HUDEP-2 (cell line): ENCODE measurements at regions not wholly inside any gene's neighbourhood (a gene's known extent, or its start where the extent isn't known, plus 50 kb on each side); places are given as distances from the start of the nearest gene placed in this dataset.

ENCODE experiments used
- DNase-seq, 76 experiments: peaks; one replicate each; lab custom pipeline; 2025; ENCODE audit not compliant: unreplicated experiment in 76 of 76; lab: John Stamatoyannopoulos, UW

DNA sequence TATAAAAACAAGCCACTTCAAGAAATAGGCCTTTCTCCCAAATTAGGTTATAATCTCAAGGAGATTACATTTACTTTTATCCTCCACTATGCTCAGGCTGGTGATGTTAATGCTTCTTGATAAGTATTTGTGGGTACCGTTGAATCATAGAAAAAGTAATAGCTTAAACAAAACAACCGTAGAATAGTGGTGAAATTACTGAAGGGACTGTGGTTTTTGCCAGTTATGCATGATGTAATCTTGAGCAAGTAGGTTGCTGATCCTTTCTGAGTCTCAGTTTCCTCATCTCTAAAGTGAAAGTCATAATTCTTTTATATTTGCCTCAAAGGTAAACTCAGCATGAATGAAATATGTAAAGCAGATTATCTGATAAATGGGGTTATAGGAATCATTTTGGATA is 187.3 kb upstream of the JAG1 start:
- no peak for DNase-seq

- no peak for DNase-seq
Observed at GRCh38 chr20:10861619-10862018, 187.8 kb upstream of the JAG1 start.

GRCh38 chr20:10863337-10864060 is 189.7 kb upstream of the JAG1 start:
- no peak for DNase-seq

DNA sequence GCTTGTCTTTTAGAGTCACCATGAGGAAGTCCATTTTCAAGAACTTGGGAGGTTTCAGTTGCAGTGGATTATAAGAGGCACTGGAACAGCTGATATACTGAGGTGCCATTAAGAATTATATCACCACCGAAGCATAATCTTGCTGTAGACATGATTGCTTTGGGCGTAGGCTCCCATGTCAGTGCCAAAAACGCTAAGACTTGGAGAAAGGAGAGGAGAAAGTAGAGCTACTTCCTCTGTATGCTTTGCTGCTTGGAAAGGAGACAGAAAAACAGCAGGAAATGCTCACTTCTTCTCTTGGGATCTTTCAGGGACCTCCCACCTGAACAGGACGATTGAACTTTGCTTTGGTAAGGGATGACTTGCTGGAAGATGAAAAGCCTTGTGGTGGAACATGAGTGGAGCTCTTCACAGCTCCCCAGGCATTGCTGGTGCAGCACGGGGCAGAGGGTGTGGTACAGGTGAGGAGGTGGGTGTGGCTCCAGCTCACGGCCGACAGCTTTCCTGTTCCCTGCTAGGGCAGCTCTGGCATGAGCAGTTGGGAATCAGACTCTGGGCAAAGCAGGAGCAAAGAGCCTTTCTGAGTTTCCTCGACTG is 190.4 kb upstream of the JAG1 start:
- no peak for DNase-seq

DNA sequence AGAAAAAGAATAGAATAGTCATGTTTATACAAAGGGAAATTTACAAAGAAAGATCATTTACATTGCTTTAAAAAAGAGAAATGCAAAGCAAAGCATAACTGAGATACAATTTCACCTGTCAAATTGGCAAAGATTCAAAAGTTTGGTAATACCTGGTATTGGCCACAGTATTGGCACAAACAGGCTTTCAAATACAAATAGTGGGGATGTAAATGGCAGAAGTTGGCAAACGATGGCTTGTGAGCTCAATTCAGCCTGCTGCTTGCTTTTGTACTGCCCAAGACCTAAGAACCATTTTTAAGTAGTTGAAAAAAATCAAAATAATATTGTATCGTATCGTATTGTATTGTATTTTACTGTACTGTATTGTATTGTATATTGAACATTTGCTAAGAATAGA is 194.5 kb upstream of the JAG1 start:
- DNase-seq, result no peak

GRCh38 chr20:10873026-10873425 is 199.2 kb upstream of the JAG1 start:
- DNase-seq, result no peak

- DNase-seq, result no peak
Observed at GRCh38 chr20:10875653-10876052, 201.9 kb upstream of the JAG1 start.

DNA sequence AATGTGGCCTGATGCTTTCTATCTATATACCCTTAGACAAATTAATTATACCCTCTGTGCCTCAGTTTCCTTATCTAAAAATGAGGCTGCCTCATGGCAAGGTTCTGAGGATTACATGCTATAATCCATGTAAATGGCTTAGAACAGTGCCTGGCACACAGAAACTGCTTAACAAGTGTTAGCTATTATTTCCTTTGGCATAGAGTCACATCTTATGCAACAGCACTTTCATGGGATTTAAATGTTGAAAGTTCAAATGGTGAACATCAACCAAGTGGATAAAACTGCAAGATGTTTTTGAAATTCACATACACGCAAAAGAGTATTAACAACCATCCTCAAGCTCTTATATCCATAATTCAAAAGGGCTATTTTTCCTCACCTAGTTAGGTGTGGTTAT is 202.8 kb upstream of the JAG1 start:
- no peak for DNase-seq

GRCh38 chr20:10877342-10877741 is 203.5 kb upstream of the JAG1 start:
- DNase-seq, result no peak

DNA sequence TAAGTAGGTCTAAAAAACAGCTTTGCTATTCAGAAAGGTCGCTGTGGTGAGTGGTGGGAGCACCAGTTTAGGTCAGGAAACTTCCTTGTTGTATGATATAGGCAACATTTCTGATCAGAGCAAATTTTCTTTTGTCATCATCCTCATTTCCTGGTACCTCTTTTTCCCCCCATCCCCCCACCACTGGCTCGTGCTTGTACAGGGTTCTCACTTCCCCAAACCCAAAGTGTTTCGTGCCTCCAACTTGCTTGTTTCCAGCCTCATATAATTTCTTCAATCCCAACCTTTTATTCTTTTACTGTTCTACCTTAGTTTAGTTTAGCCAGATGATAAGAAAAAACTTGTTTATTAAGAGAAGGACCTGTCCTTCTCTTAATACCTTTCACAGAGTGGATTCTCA is 209.4 kb upstream of the JAG1 start:
- no peak for DNase-seq

- DNase-seq, result no peak
Observed at GRCh38 chr20:10893321-10893720, 219.5 kb upstream of the JAG1 start.

DNA sequence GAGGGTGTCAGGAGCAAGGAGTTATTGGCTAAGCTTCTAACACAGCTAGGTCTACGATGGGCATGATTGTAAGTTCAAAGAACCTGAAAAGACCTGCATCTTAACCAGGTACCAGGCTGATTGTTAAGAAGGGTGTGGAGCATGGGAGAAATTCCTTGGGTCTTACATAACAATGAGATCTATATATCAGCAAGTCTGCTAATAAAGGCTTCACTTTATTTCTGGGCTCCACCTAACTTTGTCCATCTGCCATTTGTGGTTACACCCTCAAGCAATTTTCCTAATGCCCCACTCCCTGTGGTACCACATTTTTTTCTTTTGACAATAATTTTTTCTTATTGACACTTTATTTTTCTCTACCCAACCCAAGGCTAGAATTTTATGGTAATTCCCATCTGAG is 223.5 kb upstream of the JAG1 start:
- DNase-seq, result no peak

DNA sequence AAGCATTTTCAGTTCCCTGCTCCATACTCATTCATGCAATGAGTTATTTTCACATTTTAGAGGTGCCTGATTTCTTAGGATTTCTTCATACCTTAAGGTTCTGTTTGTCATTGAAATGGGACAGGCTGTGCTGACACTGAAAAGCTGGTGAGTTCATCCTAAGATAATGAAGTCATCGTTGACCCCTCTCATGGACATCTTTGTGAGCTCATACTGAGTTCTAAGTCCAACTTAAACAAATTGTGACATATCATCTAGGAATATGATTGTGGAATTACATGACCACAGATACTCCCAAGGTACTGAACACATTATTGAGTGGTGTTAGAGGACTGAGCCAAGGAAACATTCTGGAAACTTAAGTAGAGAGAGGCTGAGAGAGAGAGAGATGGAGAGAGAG is 224.8 kb upstream of the JAG1 start:
- no peak for DNase-seq

DNA sequence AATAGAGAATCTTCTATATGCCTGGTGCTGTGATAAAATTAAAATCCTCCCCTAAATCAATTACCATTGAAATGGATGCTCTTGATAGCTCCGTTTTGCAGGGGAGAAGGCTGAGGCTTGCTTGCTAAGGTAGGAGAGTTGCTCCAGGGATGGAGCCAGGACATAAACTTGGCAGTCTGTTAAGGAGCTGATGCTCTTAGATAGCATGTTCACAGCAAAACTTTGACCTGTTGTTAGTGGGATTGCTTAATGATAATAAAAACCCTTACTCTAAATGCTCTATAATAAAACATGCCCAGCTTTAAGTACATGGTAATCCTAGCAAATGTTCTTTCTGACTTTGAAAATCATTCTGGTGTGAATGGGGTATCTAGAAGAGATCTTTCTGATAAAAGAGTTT is 228.4 kb upstream of the JAG1 start:
- no peak for DNase-seq

- DNase-seq, result no peak
Observed at GRCh38 chr20:10902576-10903282, 228.9 kb upstream of the JAG1 start.

DNA sequence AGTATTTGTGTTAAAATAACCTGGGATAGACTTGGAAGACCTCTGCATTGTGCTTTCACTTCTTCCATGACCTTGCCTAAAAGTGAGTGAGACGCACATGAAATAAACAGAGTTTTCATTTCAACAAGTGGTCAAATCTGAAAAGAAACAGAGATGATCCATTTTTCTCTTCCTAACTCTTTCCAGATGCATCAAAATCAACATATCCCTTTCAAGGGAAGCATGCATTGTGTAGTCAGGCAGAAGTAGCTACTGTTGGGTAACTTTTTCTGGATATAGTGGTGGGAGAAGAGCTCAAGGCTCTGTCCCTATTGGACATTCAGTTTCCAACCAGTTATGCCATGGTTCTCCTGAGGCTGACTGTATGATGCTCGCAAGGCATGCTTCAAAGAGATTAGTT is 233.0 kb upstream of the JAG1 start:
- DNase-seq, result no peak

DNA sequence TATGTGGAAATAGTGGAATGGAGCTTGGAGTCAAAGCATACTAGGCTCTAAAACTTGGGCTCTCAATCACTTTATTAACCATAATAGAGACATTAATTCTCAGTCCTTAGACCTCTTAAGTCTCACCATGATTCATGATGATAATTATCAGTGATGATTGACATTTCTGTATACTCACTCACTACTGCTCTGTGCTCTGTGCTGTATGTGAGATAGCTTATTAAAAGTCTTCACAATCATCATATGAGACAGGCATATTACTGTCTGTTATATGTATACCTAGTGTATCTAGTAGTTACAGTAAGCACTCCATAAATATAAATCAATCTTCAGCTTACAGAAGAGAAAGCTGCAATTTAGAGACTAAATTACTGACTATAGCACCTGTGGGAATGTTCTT is 236.0 kb upstream of the JAG1 start:
- DNase-seq, result no peak

- no peak for DNase-seq
Observed at GRCh38 chr20:10910535-10911178, 236.9 kb upstream of the JAG1 start.

DNA sequence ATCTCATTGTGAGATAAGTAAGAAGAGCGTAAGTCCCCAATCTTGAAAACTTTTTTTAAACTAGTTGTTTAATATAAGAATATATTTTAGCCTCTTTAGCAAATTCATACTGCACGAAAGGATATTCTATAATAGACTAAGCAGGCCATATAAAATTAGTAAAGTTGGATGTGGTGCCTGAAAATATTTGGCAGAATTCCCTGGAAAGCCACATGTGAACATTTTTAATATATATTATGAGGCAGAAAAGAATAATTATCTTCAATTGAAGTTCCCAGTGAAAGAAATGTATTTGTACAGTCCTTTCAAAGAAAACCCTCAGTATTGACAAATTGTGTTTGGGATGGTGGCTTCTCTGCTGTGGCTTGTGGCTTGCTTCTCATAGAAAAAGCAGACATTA is 237.5 kb upstream of the JAG1 start:
- no peak for DNase-seq

- no peak for DNase-seq
Observed at GRCh38 chr20:10915815-10916214, 242.0 kb upstream of the JAG1 start.

DNA sequence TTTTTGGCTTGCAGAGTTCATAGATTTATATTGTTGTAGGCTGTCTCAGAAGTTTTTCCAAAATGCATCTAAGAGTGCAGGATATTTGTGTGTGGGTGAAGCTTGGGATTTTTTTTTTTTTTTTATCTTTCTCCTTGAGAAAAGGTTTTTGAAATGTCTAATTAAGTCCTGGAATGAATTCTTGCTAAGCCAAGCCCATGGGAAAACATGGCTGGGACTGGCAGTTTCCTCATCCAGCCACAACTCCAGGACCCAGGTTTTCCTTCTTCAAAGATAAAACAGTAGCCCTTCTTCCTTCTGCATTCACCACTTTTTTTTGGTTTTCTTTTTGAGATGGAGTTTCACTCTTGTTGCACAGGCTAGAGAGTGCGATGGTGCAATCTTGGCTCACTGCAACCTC is 242.5 kb upstream of the JAG1 start:
- DNase-seq, result no peak

DNA sequence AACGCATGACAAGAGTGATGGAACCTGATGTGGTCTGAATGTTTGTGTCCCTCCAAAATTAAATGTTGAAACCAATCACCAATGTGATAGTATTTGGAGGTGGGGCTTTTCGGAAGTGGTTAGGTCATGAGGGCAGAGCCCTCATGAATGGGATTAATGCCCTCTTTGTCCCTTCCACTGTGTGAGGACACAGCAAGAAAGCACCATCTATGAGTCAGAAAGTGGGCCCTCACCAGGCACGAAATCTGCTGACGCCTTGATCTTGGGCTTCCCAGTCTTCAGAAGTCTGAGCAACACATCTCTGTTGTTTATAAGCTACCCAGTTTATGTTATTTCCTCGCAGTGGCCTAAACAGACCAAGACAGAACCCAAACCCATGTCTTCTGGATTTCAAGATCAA is 244.0 kb upstream of the JAG1 start:
- no peak for DNase-seq
